ENCODE measurements at regions not wholly inside any gene's neighbourhood (a gene's known extent, or its start where the extent isn't known, plus 50 kb on each side); places are given as distances from the start of the nearest gene placed in this dataset.

GRCh38 chr1:239140968-239141367 lies 245.4 kb upstream of the CHRM3 start:
- Histone ChIP-seq H3K27ac (ENCODE audit: insufficient read length, low read depth, low read length) (no peak overlapping the region), H2BK5ac (ENCODE audit: insufficient read length, low read length) (no peak overlapping the region), H3K79me1 (ENCODE audit: insufficient read depth, low read depth, low read length, poor library complexity, severe bottlenecking) (no peaks in the 10 kb centered on the region), H3K56ac (ENCODE audit: insufficient read length, low read depth, low read length) (no peak overlapping the region), H3T11ph (ENCODE audit: low read length) (no peak overlapping the region), H4K20me1 (ENCODE audit: control insufficient read depth, insufficient read depth, insufficient read length) (no peaks in the 10 kb centered on the region), H2BK15ac (ENCODE audit: low read depth, low read length) (no peak overlapping the region), H3K4ac (ENCODE audit: low read depth, low read length) (no peak overlapping the region), H3K9me3 (ENCODE audit: control insufficient read depth, low read depth, low read length) (no peaks in the 10 kb centered on the region), H4K8ac (replicated peaks; ENCODE audit: insufficient read length, low read depth, low read length) (no peak overlapping the region), H3K23me2 (ENCODE audit: insufficient read length, low read depth, low read length, poor library complexity, severe bottlenecking) (no peaks in the 10 kb centered on the region), H3K79me2 (ENCODE audit: insufficient read depth, low read length) (no peaks in the 10 kb centered on the region), H2BK12ac (ENCODE audit: insufficient read length, low read depth, low read length) (no peak overlapping the region), H2BK20ac (ENCODE audit: low read depth, low read length, poor library complexity, severe bottlenecking) (no peak overlapping the region), H3K23ac (ENCODE audit: insufficient read length, low read depth, low read length) (no peak overlapping the region), H3K18ac (ENCODE audit: insufficient read length, low read depth, low read length) (no peak overlapping the region), H2AFZ (ENCODE audit: low read length) (no peak overlapping the region), H3K9ac (ENCODE audit: extremely low read depth, insufficient read length, low read length) (no peak overlapping the region), H3K27me3 (ENCODE audit: insufficient read depth, low read length) (no peaks in the 10 kb centered on the region), H3K4me2 (ENCODE audit: insufficient read depth, insufficient read length, low read length) (no peak overlapping the region), H2BK120ac (ENCODE audit: low read depth, low read length, poor library complexity, severe bottlenecking) (no peak overlapping the region), H4K5ac (ENCODE audit: insufficient read length, low read depth, low read length) (no peak overlapping the region), H3K14ac (ENCODE audit: insufficient read depth, low read length) (no peak overlapping the region), H2AK5ac (ENCODE audit: insufficient read length, low read length) (no peak overlapping the region), H3K4me1 (ENCODE audit: insufficient read depth, low read length) (no peaks in the 10 kb centered on the region), H4K91ac (ENCODE audit: insufficient read length, low read depth, low read length) (no peak overlapping the region)
- peaks cover 10 to 12% of the 10 kb centered on the region in 2 experiments for H3K4me1 Mint-ChIP-seq
- WGBS (ENCODE audit: extremely low coverage, insufficient read length, low lambda C conversion rate): no CpG with 5 or more reads among the region's 4 CpGs
- no peak for TF ChIP-seq CTCF (conservative IDR thresholded peaks at IDR 0.05)
- no peaks in the 10 kb centered on the region for H3K27me3 Mint-ChIP-seq (ENCODE audit: low read depth)
- H3K27ac Mint-ChIP-seq: no peak overlapping the region
- H3K9me3 Mint-ChIP-seq: peaks cover 5 to 8% of the 10 kb centered on the region in 2 experiments; a peak in 3 of 5 replicates
- DNase-seq: no peak
- no peak overlapping the region for H3K4me3 Mint-ChIP-seq
- peaks cover 0 to 20% (median 7%) of the 10 kb centered on the region in 3 experiments; a peak in 4 of 7 replicates for H3K36me3 Mint-ChIP-seq (ENCODE audit: insufficient read depth in 1 of 3, low read depth in 3 of 3)
